ENCODE measurements at regions not wholly inside any gene's neighbourhood (a gene's known extent, or its start where the extent isn't known, plus 50 kb on each side); places are given as distances from the start of the nearest gene placed in this dataset.

DNA sequence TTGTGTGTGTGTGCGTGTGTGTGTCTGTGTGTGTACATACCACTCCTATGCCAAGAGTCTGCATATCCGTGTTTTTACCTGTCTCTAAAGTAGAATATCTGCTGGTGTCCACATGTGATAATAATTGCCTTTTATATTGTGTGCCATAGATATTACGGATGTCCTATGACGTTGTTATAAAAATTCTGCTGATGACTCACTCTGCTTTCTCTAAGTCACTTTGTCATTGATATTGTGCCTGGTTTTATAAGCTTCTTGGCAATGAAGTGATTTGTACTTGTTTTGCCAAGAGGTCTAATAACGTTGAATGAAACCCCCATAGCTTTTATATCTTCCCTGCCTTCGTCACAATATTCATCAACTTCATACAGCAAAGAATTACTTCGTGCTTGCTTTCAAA is 102.6 kb upstream of the C1GALT1C1 start:
- TF ChIP-seq POLR2AphosphoS5 (IDR thresholded peaks at IDR 0.05; ENCODE audit: low read depth, low read length) (no peak), ZNF274 (IDR thresholded peaks at IDR 0.05; ENCODE audit: low read depth, low read length) (no peak), POLR2A (IDR thresholded peaks at IDR 0.05; ENCODE audit: borderline replicate concordance, extremely low read depth, insufficient read depth, insufficient read length) (no peak), SIN3A (IDR thresholded peaks at IDR 0.05; ENCODE audit: low read depth) (no peak), EZH2phosphoT487 (IDR thresholded peaks at IDR 0.05; ENCODE audit: borderline replicate concordance) (no peak)
- TF ChIP-seq, protein P1, sequence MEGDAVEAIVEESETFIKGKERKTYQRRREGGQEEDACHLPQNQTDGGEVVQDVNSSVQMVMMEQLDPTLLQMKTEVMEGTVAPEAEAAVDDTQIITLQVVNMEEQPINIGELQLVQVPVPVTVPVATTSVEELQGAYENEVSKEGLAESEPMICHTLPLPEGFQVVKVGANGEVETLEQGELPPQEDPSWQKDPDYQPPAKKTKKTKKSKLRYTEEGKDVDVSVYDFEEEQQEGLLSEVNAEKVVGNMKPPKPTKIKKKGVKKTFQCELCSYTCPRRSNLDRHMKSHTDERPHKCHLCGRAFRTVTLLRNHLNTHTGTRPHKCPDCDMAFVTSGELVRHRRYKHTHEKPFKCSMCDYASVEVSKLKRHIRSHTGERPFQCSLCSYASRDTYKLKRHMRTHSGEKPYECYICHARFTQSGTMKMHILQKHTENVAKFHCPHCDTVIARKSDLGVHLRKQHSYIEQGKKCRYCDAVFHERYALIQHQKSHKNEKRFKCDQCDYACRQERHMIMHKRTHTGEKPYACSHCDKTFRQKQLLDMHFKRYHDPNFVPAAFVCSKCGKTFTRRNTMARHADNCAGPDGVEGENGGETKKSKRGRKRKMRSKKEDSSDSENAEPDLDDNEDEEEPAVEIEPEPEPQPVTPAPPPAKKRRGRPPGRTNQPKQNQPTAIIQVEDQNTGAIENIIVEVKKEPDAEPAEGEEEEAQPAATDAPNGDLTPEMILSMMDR (IDR thresholded peaks at IDR 0.05 in 2 of 3, conservative IDR thresholded peaks at IDR 0.05 in 1 of 3; ENCODE audit: borderline replicate concordance in 1 of 3, insufficient read depth in 1 of 3, low read depth in 2 of 3, low read length in 2 of 3): no peak

Measured in HCT116 (cell line).